ENCODE measurements at regions not wholly inside any gene's neighbourhood (a gene's known extent, or its start where the extent isn't known, plus 50 kb on each side); places are given as distances from the start of the nearest gene placed in this dataset.
A peak's percentile ranks its signal among the peaks of the same experiment; 100 is the strongest.
"Not testable (repeated sequence)": the region's sequence is repeated elsewhere in the genome, so short reads cannot be mapped to it uniquely, and the experiment has no call there.

GRCh38 chr5:152171888-152172287 lies 233.2 kb downstream of the NMUR2 start:
- DNase-seq, result no peak

DNA sequence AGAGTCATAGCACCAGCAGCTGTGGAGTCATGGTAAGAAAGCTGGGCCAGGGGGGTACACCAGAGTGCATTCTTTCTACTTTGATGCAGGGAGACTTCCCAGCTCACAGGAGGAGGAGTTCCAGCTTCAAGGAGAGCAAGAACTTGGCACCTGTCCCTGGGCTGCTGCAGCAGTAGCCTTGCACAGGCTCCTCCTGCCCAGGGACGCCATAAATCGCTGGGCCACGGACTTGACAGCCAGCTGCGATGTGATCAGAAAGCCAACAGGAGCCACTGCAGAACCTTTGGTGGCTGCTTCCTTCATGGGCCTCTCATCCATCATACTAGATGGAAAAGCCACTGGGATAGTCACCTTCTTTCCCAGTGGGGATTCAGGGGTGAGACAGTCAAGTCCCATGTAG lies 234.7 kb downstream of the NMUR2 start:
- no peak for DNase-seq

GRCh38 chr5:152164860-152165259 lies 240.2 kb upstream of the GLRA1 start:
- no peak for DNase-seq

- DNase-seq, result not testable (repeated sequence)
Observed at GRCh38 chr5:152159894-152160293, 235.2 kb upstream of the GLRA1 start.

GRCh38 chr5:152154452-152154851 lies 229.8 kb upstream of the GLRA1 start:
- not testable (repeated sequence) for DNase-seq

- DNase-seq, result no peak
Observed at GRCh38 chr5:152151940-152152339, 227.3 kb upstream of the GLRA1 start.

DNA sequence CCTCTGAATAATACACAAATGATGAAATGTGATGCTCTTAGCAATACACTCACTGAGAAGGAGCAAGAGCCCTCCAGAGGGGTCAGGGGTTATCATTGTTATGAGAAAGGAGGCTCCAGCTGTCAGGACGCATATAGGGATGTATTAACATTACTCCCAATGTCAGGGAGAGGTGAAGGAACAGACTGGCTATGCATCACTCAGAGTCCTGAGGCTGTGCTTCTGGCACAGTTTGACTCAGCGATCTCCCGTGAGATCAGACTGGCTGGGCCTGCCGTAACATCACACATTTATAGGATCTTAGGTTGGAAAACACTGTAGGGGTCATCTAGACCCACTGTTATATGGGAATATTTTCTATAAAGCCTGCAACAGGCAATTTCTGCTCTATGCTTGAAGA lies 226.5 kb upstream of the GLRA1 start:
- DNase-seq, result no peak

DNA sequence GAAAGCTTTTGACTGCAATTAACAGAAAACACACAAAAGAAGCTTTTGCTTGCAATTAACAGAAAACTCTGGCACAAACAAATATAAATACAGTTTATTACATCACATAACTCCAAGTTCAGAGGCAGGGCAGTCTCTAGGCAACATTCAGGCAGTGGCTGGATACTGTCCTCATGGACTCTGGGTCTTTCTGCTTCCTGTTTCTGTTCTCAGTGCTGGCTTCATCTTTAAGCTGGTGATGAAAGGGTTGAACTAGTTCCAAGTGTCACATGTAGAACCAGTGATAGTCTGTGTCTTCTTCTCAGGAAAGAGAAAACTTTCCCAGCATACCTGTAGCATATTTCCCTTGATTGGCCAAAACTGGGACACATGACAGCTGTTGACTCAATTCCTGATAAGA lies 222.6 kb upstream of the GLRA1 start:
- no peak for DNase-seq

GRCh38 chr5:152146566-152146965 lies 221.9 kb upstream of the GLRA1 start:
- no peak for DNase-seq

DNA sequence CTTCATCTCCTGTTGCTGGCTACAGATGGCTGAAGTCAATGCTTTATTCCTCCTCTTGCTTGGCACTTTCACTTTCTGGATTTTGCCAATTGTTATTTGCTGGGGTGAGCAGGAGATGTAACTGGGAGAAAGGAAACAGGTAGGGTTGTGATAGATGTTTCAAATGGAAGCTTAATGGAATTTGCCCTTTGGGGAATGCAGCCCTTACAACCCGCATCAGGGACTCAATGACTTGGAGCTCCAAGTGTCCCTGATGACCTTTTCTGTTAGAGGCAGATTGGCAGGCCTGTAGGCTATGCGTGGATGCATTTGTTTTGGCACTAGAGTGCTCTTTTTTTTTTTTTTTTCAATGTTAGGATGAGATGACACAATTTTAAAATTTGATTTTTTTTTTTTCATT lies 219.9 kb upstream of the GLRA1 start:
- DNase-seq, result no peak

DNA sequence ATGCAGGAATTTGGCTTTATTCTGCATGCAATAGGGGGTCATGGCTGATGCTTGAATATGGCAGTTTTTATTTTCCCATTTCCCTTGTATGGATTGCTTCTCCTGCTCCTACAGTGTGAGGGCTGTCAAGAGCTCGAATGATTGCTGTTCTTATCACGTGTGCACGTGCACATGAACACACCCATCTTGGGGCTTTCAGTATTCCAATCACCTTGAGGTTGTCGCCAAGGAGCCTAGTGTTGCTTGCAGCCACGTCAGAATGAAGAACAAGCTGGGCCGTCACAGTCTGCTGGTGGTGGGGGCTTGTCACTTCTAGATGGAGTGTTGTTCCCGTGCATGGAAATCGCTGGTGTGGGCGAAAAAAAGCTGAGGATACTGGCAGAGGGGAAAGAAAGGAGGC lies 219.4 kb upstream of the GLRA1 start:
- no peak for DNase-seq

DNA sequence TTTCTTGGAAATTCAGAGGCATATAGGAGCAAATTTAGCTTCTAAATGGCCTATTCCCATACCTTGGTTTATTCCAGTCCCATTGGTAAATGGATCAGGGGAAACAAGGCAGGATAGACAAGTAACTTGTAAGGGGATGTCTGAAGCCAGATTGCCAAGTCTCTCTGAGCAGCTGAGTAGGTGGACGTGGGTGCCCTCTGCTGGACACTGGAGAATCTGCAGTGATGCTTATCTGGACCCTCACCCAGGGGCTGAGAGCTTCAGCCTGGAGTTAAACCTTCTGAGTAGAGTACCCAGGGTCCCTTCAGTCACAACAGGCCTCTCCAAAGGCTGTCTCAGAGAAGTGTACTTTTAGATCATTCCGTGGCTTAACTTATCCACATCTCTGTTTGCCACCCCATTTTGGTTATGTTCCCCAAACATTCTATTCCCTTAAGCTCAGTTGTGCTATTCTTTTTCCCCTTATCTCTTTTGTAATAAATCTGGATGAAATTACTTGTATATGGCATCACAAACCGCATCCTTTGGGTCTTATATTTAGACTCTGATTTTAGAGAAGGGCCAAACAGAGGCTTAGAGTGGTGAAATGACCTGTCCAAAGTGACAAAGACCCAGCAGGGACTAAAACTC lies 218.3 kb upstream of the GLRA1 start:
- DNase-seq, result peak; percentile 34

DNA sequence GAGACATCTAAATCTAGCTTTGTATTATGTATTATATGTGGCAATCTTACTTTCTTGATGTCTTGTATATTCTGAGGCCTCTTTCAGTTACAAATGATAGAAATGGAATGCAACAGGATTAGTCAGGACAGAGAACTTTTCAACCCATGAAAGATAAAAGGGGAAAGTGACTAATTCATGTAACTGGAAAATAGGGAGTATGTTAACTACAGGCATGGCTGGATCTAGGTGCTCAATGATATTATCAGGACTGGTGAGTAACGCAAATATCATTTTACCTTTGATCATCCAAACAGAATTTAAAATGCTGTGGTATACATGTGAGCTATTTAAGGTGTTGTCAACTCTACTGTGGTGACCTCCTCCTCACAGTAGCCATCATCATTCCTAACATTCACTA lies 215.7 kb upstream of the GLRA1 start:
- no peak for DNase-seq

DNA sequence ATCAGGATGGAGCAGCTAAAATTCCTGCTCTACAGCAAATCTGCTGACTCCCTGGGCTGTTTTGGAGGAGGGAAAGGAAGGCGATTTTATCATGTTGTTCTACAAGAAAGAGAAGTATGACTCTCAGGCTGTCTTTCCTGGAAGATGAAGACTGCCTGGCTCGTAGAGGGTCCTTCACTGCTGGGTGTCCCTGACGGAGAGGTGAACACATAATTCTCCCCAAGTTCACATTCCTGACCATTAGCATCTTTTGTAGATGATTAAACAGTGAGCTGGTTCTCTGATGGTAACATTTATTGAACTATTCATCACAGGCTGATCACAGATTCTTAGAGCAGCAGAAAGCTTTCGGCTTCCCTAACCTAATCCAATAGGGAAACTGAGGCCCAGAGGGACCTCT lies 212.4 kb upstream of the GLRA1 start:
- no peak for DNase-seq

GRCh38 chr5:152136321-152136720 lies 211.7 kb upstream of the GLRA1 start:
- no peak for DNase-seq

DNA sequence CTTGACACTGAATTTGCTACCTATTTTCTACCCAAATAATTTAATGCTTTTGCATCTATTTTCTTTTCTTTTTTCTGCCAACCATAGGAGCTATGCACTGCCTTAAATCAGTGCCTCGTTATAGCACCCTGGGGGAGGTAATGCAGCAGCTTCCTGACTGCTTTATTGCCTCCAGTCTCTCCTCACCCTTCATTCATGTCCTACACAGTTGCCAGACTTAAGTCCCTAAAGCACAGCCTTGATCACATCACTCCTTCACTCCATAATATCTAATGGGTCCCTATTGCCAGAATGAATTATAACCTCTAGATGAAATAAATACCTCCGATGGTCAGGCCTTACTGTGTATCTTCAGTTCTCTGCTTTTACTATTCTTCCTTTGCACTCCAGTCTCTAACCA lies 211.2 kb upstream of the GLRA1 start:
- DNase-seq, result no peak

GRCh38 chr5:152125661-152126205 lies 201.1 kb upstream of the GLRA1 start:
- no peak for DNase-seq

DNA sequence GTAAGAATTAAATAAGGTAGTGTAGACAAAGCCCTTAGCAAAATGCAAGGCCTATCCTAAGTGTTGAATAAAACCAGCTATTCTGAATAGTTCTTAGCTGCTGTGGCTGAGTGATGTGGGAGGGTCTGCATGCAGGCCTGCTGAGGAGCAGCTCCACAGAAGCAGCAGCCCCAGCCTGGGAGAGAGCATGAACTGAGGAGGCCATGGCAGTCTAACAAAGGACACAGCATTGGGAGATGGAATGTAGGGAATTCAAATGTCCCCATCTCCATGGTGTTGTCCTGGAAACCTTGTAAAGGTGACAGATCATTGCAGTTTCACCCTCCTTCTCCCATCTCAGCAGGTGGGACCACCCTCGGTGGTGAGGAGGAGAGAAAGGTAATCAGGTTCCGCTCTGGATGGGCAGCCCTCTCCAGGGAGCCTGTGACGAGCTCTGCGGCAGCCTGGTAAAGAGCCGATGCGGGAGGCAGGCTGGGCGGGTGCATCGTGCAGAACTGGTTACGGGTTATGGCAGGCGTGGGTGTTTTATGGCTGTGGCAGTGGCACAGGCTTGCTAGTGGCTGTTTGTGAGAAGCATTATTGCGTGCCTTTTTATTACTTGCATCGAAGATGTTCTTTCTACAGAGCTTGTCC lies 199.9 kb upstream of the GLRA1 start:
- DNase-seq, result no peak

GRCh38 chr5:152118676-152119470 lies 194.2 kb upstream of the GLRA1 start:
- DNase-seq, result no peak

GRCh38 chr5:152116934-152117333 lies 192.3 kb upstream of the GLRA1 start:
- DNase-seq, result no peak

DNA sequence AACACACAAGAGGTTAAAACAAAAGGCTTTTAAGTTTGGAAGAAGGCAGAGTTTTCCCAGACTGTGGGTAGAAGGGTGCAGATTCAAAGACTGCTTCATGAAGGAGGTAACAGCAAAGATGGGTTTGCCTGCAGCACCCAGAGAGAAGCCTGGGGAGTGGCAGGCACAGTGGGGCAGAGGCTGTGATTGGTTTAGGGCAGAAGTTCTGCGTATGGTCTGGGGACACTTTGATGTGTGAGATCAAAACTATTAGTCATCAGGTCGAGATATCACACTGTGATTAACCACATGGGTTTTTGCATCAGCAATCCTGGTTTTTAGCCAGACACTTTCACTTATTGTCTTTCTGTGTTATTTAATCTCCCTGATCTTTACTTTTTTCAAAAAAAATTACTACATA lies 188.8 kb upstream of the GLRA1 start:
- no peak for DNase-seq

GRCh38 chr5:152107220-152107619 lies 182.6 kb upstream of the GLRA1 start:
- no peak for DNase-seq

DNA sequence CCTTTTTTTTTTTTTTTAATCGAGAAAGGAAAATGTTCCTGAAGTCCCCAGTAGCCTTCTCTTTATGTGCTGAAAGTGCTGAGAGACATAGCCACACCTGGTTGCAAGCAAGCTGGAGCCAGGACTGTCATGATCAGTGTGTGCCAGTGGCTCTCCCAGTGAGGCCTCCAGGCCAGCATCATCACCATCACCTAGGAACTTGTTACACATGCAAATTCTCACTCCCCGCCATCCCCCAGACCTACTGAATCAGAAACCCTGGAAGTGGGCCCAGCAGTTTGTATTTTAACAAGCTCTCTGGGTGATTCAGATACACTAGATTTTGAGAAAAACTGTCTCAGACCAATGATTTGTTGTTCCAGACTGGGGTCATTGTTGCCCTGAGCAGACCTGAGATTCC lies 181.9 kb upstream of the GLRA1 start:
- no peak for DNase-seq

DNA sequence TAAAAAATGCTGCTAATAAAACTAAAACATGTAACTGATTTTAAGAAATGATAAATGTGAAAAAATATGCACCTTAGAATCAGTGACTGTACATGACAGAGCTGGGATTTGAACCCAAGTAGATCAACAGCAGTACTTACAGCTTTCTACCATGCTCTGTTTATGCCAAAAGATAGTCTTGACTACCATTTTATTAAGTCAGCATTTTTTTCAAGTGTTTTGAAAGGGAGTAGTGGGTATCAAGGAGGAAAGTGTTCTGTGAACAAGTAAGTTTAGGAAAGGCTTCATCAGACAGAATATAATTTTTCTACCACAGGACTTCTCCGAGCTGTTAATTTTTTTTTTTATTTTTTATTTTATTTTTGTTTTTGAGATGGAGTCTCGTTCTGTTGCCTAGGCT lies 180.4 kb upstream of the GLRA1 start:
- no peak for DNase-seq

Data from fibroblast of skin of right quadriceps (primary cell).